Suppressor macrophage treated with lipopolysaccharide for 4 hours (primary cell): ENCODE measurements at regions not wholly inside any gene's neighbourhood (a gene's known extent, or its start where the extent isn't known, plus 50 kb on each side); places are given as distances from the start of the nearest gene placed in this dataset.

ENCODE experiments used
- DNase-seq: peaks from one replicate; pipeline ENCODE4 v3.0.0-alpha.2; 2020

DNA sequence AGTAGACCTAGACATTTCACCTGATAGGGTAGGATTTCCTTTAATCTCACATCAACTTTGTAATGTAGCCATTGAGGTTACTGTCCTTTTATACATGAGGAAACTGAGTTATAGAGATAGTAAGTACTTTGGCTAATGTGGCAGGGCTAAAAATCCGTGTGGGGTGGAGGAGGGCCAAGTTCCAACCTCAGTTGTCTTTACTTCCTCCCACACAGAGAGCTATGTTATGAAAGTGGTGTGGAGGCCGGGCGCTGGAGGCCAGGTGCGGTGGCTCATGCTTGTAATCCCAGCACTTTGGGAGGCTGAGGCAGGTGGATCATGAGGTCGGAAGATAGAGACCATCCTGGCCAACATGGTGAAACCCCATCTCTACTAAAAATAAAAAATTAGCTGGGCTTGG is 173.3 kb downstream of the PALM2AKAP2 start:
- no peak for DNase-seq

DNA sequence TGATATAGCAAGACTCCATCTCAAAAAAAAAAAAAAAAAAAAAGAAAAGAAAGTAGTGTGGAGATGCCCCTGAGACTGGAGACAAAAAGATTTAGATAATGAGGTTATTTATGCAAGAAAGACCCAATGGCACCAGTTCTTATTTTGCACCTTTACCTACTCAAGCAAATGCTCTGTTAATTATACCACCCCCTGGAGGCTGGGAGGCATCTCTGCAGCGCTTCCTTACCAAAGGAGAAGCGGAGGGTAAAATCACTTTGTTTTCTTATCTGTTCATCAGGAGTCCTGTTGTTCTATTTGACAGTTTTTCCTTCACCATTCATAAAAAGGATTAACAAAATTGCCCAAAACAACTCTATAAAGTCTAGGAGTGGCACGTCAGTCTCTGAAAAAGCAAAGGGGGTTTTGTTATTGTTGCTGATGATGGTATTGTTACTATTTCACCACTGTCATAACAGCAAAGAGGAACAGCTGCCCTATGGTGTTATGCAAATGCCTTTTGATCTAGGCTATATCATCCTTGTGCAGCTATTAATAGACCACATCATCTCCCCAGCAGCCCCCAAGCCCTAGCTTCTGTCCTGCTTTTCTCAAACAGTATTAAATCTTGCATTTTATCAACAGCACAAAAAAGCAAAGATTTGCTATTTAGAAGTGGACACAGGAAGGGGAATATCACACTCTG is 174.0 kb downstream of the PALM2AKAP2 start:
- peak; percentile 52 for DNase-seq

DNA sequence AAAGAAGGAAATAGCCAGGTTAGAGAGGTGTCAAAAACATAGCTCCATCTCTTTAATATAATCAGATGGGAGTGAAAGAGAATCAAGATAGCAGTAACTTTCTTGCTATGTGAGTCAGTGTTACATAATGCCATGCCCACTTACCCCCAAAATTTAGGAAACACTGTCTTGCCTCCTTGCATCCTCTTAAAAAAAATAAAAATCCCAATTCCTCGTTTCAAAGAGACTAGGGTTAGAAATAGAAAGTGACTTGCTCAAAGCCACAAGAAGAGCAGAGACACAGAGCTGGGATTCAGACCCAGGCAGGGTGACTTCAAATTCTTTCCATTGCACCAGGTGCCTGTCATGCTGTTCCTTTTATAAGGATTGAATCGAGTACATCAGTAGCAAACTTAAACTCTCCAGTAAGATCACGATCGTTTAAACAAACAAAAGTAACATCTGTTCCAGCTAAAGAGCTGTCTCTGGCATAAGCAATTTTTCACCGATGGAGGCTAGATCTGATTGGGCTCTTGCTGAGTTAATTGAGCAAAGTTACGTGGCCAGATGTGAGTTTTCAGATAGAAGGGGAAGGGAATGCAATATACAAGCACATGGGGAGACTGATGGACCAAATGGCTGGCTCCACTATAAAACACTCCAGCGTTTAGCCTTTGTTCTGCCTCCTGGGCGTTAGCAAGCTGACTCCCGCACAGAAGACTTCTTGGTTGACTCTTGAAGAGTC is 176.9 kb downstream of the PALM2AKAP2 start:
- peak; percentile 48 for DNase-seq

DNA sequence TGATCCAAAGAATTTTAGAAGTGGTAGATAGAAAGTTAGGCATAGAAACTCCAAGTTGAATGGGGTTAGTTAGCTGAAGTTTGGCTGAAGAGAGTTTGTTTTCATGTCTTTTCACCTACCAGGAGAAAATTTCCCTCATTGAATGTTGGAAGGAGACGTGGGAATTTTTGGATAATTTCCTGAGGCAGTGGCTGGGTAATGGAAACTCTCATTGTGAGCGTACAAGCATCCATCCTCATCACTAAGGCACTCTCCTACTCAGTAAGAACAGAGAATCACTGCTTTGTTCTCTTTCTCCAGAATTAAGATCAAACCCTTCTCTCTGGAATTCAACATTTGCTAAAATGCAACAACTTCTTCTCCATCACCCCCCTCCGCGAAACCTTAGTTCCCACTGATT is 179.7 kb downstream of the PALM2AKAP2 start:
- no peak for DNase-seq

DNA sequence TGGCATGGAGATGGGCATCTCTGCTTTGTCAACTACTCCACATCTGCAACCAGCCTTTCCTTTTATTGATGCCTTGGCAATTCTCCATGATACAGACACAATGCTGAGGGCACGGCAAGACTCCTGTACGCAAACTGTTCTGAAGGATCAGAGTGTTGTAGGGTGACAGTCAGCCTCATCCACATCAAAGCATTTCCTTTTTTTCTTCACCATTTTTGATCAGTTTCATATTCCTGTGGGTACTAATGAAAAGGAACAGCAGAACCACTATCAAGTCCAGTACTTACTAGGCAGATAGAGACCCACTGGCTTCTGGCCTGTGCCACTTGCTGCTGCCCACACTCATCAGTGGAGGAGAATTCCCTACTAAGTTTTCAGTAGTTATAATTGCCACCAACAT is 181.6 kb downstream of the PALM2AKAP2 start:
- no peak for DNase-seq

DNA sequence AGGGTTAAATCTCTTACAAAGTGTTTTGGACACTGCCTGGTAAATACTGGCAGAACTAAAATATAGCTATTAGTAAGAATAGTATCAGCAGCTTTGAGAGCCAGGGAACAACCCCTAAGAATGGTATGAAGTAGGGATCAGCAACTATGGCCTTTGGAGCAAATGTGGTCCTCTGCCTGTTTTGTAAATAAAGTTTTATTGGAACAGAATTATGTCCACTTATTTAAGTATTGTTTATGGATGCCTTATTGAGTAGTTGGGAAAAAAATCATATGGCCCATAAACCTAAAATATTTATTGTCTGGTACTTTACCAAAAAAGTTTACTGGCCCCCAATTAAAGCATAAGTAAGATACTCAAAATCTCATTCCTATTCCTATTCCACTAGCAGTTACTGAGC is 182.2 kb downstream of the PALM2AKAP2 start:
- no peak for DNase-seq

DNA sequence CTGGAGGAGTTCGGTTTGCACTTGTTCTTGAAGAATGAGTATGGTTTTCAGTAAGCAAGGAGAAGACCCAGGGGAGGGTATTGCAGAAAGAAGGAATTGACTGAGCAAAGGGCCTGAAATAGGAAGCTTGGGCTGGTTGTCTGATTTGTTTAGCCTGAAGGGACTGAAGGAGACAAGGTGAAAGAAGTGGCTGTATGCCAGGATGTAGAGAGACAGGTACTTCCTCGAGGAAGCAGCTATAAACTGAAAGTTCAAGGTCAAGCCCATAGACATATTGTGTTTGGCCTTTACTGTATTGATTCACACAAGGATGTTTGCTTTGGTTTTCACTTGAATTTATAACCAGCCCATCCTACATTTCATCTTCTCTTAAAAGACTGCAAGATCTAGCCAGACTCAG is 183.1 kb downstream of the PALM2AKAP2 start:
- DNase-seq: no peak

DNA sequence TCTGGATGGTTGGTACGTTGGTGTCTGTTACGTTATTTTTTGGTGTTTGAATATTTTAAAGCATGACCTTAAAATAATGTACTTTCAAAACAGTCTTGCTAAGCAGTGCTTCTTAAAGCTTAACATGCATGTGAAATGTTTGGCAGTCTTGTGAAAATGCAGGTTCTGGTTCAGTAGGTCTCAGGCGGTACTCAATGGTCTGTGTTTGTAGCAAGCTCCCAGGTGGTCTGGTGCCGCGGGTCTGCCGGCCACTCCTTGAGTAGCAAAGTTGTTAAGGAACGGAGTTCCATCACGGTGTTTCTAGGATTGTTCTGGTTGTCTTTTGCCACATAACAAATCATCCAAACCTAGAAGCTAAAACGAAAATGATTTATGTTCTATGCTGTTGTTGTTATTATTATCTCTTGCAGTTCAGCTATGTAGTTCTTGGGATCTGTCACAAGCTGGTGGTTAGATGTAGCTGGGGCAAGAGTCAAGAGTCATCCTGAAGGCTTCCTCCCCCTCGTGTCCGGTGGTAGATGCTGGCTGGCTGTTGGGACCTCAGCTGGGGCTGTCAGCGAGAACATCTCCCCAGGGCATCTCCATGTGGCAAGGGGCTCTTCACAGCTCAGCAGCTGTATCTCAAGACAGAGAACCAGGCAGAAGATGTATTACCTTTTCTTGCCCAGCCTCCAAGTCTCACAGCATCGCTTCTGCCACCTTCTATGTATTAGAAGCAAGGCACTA is 186.8 kb downstream of the PALM2AKAP2 start:
- no peak for DNase-seq

DNA sequence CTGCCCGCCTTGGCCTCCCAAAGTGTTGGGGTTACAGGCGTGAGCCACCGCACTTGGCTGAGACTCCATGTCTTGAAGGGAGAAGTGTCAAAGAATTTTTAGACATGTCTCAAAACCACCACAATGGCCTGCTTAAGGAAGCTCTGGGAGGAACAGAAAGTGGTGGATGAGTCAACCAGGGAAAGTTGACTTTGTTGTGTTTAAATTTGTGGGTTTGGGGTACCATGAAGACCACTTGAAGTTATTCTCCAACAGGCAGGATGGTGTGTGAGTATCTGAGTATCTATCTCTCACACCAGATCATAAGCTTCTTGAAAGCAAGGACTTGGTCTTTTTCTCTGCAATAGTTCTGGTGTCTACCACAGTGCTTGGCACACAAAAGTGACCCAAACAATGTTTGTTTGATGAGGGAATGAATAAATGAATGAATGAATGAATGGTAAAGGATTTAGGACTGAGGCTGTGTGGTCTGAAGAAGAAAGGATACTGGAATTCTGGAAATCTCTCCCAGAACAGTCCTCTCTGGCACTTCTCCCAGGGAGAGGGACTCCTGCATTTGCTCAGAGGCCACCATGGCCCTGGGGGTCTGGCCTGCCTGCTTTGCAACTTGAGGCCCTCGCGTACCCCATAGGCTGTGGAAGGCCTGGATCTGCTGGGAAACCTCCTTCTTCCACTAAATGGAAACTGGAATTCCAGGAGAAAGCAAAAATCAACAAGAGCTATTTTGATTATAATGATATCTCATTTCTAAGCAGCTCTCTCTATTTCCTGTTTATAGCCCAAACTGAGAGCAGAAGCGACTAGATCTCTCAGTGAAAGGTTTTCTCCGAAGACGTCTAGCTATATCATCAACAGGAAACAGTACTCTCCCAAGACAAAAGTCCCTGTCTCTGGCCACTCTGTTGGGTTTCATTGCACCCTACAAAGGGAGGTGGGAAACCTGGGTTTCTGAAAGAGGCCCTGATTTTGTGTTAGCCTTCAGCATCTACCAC is 187.9 kb downstream of the PALM2AKAP2 start:
- peak; percentile 77 for DNase-seq

DNA sequence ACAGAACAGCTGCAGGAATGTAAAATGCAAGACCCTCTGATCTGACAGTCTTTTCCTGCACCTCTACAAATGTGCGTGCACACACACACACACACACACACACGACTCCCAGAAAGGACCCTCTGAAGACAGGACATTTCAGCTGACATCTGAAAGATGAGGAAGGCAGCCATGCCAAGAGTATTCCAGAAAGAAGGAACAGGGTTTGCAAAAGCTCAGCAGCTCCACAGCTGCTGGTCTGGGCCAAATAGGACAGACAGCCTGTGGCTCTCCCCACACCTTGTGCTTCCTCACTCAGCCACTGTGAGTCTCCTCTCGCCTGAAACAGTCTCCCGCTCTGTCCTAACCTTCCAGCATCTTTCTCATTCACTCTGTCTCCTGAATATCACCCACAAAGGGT is 189.0 kb downstream of the PALM2AKAP2 start:
- no peak for DNase-seq

DNA sequence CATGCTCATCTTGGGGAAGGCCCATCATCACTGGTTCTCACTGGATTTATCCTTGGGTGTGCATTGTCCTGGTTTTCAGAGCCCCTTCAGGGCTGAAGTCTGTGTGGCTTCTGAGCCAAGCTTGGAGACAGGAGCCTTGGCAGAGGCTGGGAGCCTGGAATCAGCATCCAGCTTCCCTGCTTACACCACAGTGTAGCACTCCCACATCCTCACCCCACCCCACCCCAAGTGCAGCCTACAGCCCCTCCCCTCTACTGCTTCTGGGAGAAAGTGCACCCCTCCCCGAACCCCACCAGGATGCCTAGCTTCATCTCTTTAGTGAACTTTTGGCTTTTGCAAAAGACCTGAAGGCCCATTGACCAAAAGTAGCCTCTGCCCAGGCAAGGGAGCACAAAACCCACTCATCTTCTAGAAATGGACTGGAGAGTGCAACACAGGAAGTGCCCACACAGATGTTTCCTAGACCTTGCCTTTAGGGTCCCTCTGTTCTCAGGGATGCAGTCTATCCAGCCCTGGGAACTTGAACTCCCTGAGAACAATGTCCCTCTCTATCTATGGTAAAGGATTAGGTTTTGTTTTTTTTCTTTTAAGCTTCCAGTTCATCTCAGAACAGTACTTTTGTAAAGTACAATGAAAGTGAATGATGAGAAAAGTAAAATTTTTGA is 189.7 kb downstream of the PALM2AKAP2 start:
- DNase-seq: no peak

DNA sequence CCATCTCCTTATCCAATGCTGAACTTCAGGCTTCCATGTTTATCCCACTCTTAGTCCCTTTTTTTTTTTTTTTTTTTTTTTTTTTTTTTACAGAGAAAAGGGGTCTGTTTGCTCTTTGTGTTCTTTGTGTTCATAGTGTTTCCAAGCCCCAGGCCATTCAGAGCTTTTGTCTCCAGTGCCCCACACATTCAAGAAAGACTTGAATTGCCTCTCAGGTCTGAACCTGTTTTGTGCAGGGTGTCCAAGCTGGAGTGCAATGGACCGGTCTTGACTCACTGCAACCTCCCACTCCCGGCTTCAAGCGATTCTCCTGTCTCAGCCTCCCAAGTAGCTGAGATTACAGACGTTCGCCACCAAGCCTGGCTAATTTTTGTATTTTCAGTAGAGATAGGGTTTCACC is 191.2 kb downstream of the PALM2AKAP2 start:
- DNase-seq: no peak

DNA sequence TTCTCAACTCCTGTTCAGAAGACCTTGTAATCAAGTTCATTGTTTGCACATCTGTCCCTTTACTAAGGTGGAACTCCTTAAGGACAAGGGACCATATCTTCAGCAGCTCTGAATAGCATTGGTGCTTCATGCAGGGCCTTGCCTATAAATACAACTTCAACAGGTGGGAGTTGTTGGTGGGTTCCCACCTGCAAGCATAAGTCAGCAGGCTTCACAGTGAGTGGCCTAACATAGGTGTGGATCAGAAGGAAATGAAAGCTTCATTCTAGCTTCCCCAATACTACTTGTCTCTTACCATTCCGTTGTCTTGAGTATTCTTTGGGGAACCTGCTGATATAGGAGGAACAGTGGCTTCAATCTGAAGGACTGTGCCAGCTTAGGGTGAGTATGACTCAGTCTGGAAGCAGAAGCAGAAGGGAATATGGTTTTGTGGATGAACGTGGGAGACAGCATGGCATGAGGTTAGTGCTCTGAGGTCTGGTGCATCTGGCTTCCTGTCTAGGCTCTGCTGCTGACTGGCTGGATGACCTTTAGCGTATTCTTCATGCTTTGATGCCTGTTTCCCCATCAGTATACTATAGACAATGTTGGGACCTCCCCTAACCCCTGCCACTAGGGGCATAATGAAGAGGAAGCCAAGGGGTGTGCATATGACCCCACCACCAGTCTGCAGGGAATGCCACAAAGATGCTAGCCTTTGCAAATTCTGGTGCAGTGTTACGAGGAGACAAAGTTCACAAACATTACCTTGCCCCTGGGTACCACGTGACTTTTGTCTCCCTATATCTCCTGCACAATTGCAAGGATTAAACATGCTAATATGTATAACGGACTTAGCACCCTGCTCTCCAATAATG is 192.3 kb downstream of the PALM2AKAP2 start:
- DNase-seq: peak; percentile 95

DNA sequence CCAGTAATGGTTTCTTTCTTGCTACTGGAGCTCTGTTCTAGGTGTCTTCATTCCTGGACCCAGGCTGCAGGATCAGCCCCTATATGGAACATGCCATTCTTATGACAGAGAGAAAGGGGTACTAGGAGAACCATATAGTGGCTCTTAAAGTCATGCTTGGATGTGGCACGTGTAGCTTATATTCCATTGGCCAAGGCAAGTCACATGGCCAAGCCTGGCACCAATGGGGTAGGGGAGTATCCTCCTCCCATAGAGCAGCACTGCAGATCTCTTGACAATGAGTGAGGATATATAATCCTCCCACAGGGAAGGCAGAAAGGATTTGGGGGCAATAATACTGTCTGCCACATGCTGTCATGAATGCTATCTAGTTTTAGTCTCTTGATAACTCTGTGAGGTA is 193.3 kb downstream of the PALM2AKAP2 start:
- no peak for DNase-seq

DNA sequence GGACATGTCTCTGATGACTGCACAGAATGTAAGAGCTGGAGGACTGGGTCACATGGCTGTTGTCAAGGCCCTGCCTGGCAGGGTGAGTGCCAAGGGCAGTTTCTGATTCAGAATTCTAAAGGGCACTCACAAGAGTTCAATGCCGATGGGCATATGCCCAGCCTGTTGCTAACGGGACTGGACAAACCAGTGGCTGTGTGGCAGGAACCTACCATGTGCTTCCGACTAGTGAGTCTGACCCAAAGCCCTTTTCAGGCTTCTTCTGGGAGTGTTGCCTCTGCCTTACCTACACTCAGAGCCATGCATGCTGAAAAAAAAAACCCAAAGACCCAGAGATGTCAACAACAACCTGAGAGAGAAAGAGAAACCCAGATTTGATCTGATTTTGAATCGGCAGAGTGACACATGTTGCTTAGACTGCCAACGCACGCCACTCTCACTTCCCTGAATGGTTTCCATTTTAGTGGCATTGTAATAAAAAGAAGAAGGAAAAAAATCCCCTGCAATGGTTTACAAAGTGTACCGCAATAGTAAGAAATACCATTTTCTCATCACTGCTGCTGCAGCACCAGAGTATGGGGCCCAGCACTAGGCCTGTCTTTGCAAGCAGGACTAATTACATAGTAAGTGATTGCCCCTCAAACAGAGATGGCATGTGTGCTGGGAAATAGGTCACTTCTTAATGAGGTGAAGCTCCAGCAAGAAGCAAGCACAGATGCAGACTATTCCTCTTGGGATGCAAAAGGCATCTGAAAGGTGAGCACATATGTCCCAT is 194.3 kb downstream of the PALM2AKAP2 start:
- DNase-seq: peak; percentile 97

DNA sequence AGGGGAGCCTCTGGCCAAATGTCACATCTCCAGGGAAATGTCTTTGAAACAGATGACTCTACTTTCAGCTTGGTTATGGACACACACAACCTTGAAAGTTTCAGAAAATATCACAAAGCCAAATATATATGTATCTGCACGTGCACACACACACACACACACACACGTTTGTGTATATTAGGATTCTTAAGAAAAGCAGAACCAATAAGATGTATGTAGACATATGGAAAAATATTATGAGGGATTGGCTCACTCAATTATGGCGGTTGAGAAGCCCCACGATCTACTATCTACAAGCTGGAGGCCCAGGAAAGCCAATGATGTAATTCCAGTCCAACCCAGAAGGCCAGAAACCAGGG is 194.9 kb downstream of the PALM2AKAP2 start:
- DNase-seq: no peak

DNA sequence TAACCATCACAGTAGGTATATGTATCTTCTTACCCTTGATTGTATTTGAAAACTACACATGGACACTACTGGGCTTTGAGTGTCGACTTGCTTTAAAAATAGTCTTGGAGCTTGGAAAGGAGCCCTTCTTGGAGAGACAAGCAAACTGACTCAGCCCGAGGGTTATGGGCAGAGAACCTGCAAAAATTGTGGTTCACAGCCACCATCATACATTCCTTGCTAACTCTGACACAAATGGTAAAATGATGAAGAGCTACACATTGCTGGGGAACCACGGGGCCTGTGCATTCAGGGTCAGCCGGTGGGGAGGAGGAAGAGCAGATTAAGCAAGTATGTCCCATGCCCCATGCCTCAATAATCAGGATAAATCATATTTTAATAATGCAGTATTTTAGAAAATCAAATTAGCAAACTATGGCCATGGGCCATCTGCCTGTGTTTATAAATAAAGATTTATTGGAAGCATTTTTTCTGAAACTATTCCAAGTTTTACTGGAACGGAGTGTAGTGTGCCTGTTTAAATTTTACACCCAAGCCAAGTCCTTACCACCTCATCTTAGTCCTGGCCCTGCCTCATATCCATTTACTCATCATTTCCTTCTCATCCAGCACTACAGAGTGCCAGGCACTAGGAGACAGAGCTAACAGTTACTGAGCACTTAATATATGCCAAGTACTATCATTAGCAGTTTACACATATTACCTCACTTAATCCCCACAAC is 195.7 kb downstream of the PALM2AKAP2 start:
- DNase-seq: no peak

DNA sequence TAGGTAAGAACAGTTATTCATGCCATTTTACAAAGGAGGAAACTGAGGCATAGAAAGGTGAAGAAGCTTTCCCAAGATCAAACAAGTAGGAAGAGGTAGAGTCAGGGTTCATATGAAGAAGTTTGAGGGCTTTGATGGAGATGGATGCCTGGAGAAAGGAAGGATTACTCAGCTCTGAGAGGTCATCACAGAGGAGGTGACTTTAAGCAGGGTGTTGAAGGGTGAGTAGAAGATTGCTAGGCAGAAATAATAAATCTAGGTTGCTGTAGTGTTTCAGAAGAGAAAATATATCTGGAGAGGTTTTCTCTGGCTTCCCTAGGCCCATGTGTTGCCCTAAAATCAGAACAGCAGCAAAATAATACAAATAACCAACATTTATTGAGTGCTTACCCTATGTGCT is 196.3 kb downstream of the PALM2AKAP2 start:
- no peak for DNase-seq

DNA sequence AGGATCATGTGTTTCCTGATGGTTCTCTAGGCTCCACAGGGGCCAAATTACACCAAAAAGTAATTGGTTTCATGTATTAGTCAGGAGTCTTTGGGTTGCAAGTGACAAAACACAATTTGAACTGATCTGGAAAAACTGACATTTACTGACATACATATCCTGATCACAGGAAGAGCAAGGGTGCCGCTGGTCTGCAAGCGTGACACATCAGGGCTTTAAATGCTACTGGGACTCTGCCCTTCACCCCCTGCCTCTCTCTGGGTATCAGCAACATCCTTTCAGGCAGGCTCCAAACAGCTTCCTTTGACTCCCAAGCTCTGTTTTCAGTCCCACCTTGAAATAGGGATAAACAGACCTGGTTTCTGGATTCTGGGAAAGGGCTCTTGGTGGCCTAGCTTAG is 197.5 kb downstream of the PALM2AKAP2 start:
- DNase-seq: no peak

DNA sequence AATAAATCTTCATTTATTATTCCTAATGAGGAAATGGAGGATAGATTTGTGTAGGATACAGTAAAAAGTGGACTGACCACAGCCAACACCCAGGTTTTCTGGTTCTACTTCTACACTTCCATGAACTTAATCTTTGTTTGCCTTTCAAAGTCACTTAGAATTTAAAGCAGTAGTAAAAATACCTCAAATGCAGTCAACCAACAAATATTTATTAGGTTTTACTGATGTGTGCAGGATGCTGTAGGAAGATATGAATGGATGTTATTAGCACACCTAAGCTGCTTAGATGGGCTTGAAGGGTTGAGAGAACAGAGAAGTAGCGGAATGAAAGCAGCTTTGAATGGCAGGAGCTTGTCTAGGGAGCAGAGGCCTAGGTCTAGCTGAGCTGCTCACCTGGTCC is 201.1 kb downstream of the PALM2AKAP2 start:
- no peak for DNase-seq
